ENCODE measurements at regions not wholly inside any gene's neighbourhood (a gene's known extent, or its start where the extent isn't known, plus 50 kb on each side); places are given as distances from the start of the nearest gene placed in this dataset.

- WGBS (ENCODE audit: low lambda C conversion rate): 8% methylated on average over 9 of the region's 9 CpGs
- Histone ChIP-seq H3K36me3 (replicated peaks in 1 of 2; ENCODE audit: control insufficient read depth in 1 of 2, insufficient read depth in 2 of 2, low read length in 1 of 2) (no peaks in the 10 kb centered on the region), H3K9me3 (no peaks in the 10 kb centered on the region), H3K27me3 (ENCODE audit: insufficient read depth) (peaks cover 21% of the 10 kb centered on the region; the same call in 1 of the 2 replicates), H2AFZ (ENCODE audit: low read depth) (no peak overlapping the region), H3K4me3 (ENCODE audit: low read depth in 2 of 2, low read length in 1 of 2) (no peak overlapping the region), H3K4me2 (no peak overlapping the region), H3K9me2 (no peaks in the 10 kb centered on the region), H3K79me2 (ENCODE audit: insufficient read depth) (no peaks in the 10 kb centered on the region), H3K4me1 (ENCODE audit: control insufficient read depth in 1 of 2, insufficient read depth in 2 of 2, low read depth in 1 of 2, low read length in 1 of 2) (no peaks in the 10 kb centered on the region), H3F3A (replicated peaks; ENCODE audit: insufficient read depth) (no peaks in the 10 kb centered on the region), H3K9ac (no peak overlapping the region), H3K27ac (ENCODE audit: low read depth in 2 of 2, low read length in 1 of 2) (no peak overlapping the region), H4K20me1 (ENCODE audit: insufficient read depth) (no peaks in the 10 kb centered on the region)
- no peak for DNase-seq
- POLR2A ChIA-PET: no interaction called here
- CTCF ChIA-PET: no interaction called here
- no peak for TF ChIP-seq TEAD4 (IDR thresholded peaks at IDR 0.05; ENCODE audit: borderline replicate concordance, insufficient read depth)
- TF ChIP-seq RAD21 (IDR thresholded peaks at IDR 0.05; ENCODE audit: low read length): no peak
- no peak for TF ChIP-seq NRF1 (IDR thresholded peaks at IDR 0.05; ENCODE audit: low read depth, low read length)
- TF ChIP-seq TCF12 (IDR thresholded peaks at IDR 0.05): no peak
- no peak for TF ChIP-seq SIN3A (IDR thresholded peaks at IDR 0.05; ENCODE audit: borderline replicate concordance, low read depth, low read length)
- TF ChIP-seq ZBTB33 (IDR thresholded peaks at IDR 0.05; ENCODE audit: borderline replicate concordance, low read depth): no peak
- no peak for TF ChIP-seq TAF1 (IDR thresholded peaks at IDR 0.05; ENCODE audit: borderline replicate concordance, low read depth, low read length)
- no peak for TF ChIP-seq RFX5 (IDR thresholded peaks at IDR 0.05; ENCODE audit: low read length)
- no peak for TF ChIP-seq CHD2 (IDR thresholded peaks at IDR 0.05; ENCODE audit: low read length, partially characterized antibody)
- TF ChIP-seq FOXM1 (IDR thresholded peaks at IDR 0.05; ENCODE audit: low read depth): no peak
These were observed 498.0 kb downstream of the VRK1 start for GRCh38 chr14:97295108-97295710.

GRCh38 chr14:97296176-97296575, 499.0 kb downstream of the VRK1 start:
- peaks cover 21% of the 10 kb centered on the region; the same call in 1 of the 2 replicates for H3K27me3 ChIP-seq (ENCODE audit: insufficient read depth)
- ChIA-PET CTCF (no interaction called here), POLR2A (no interaction called here)
- no peaks in the 10 kb centered on the region for H3K4me1 ChIP-seq (ENCODE audit: control insufficient read depth in 1 of 2, insufficient read depth in 2 of 2, low read depth in 1 of 2, low read length in 1 of 2)
- H3K9me3 ChIP-seq: no peaks in the 10 kb centered on the region
- H3K27ac ChIP-seq (ENCODE audit: low read depth in 2 of 2, low read length in 1 of 2): no peak overlapping the region
- H3K9me2 ChIP-seq: no peaks in the 10 kb centered on the region
- H3K4me2 ChIP-seq: no peak overlapping the region
- H2AFZ ChIP-seq (ENCODE audit: low read depth): no peak overlapping the region
- TF ChIP-seq SIN3A (IDR thresholded peaks at IDR 0.05; ENCODE audit: borderline replicate concordance, low read depth, low read length) (no peak), EP300 (IDR thresholded peaks at IDR 0.05; ENCODE audit: borderline replicate concordance in 1 of 2, low read depth in 1 of 2, low read length in 1 of 2) (no peak), GATA2 (CRISPR knock-in tag; IDR thresholded peaks at IDR 0.05) (no peak), MXI1 (IDR thresholded peaks at IDR 0.05; ENCODE audit: low read depth, low read length) (no peak), FOSL2 (IDR thresholded peaks at IDR 0.05; ENCODE audit: borderline replicate concordance, low read depth) (no peak), TEAD4 (IDR thresholded peaks at IDR 0.05; ENCODE audit: borderline replicate concordance, insufficient read depth) (no peak), REST (IDR thresholded peaks at IDR 0.05; ENCODE audit: low read depth, low read length) (no peak)
- no peak overlapping the region for H3K4me3 ChIP-seq (ENCODE audit: low read depth in 2 of 2, low read length in 1 of 2)
- H3F3A ChIP-seq (replicated peaks; ENCODE audit: insufficient read depth): no peaks in the 10 kb centered on the region
- 2% methylated on average over 1 of the region's 1 CpG for WGBS (ENCODE audit: low lambda C conversion rate)
- DNase-seq: no peak
- no peaks in the 10 kb centered on the region for H3K79me2 ChIP-seq (ENCODE audit: insufficient read depth)
- H3K36me3 ChIP-seq (replicated peaks in 1 of 2; ENCODE audit: control insufficient read depth in 1 of 2, insufficient read depth in 2 of 2, low read length in 1 of 2): no peaks in the 10 kb centered on the region
- H4K20me1 ChIP-seq (ENCODE audit: insufficient read depth): no peaks in the 10 kb centered on the region
- no peak overlapping the region for H3K9ac ChIP-seq

Measured in SK-N-SH (cell line).